ENCODE measurements at regions not wholly inside any gene's neighbourhood (a gene's known extent, or its start where the extent isn't known, plus 50 kb on each side); places are given as distances from the start of the nearest gene placed in this dataset.

- Histone ChIP-seq H3K4me1 (peaks cover 0 to 2% (median 0%) of the 10 kb centered on the region in 4 donors), H3K27ac (no peak overlapping the region), H3K36me3 (no peaks in the 10 kb centered on the region), H3K27me3 (no peaks in the 10 kb centered on the region), H3K4me3 (no peak overlapping the region), H3K9me3 (no peaks in the 10 kb centered on the region)
- WGBS, 2 donors (ENCODE audit: low coverage in 1 of 2): 62 to 74% methylated on average over 3 of the region's 3 CpGs
- intact Hi-C loops (cut with DNase I; ENCODE audit: low total_unique reads): no loop called here
- TF ChIP-seq POLR2A (IDR thresholded peaks at IDR 0.05) (no peak), POLR2AphosphoS5 (IDR thresholded peaks at IDR 0.05) (no peak), EP300 (IDR thresholded peaks at IDR 0.05; ENCODE audit: low read depth) (no peak), CTCF (IDR thresholded peaks at IDR 0.05) (no peak)
- DNase-seq: no peak
- in situ Hi-C loops (cut with MboI; ENCODE audit: low pct_ligation_motif_present in 1 of 4, low pct_unique_long_range_greater_than_20kb in 1 of 4, low sequenced_read_pairs in 3 of 4): no loop called here
These were observed 274.4 kb upstream of the SLC14A2 start for GRCh38 chr18:45340884-45341283.

DNA sequence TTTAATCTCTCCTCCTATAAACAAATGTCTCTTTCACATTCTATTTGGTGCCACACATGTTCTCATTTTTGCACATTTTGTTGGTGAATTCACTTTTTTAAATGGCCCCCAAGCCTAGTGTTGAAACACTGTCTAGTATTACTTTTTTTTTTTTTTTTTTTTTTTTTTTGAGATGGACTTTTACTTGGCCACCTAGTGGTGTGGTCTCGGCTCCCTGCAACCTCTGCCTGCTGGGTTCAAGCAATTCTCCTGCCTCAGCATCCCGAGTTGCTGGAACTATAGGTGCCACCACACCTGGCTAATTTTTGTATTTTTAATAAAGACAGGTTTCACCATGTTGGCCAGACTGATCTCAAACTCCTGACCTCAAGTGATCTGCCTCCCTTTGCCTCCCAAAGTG lies 273.8 kb upstream of the SLC14A2 start:
- intact Hi-C loops (cut with DNase I; ENCODE audit: low total_unique reads) (no loop called here), in situ Hi-C loops (cut with MboI; ENCODE audit: low pct_ligation_motif_present in 1 of 4, low pct_unique_long_range_greater_than_20kb in 1 of 4, low sequenced_read_pairs in 3 of 4) (no loop called here)
- H3K27ac ChIP-seq: no peak overlapping the region
- 52 to 76% methylated on average over 2 of the region's 2 CpGs for WGBS, 2 donors (ENCODE audit: low coverage in 1 of 2)
- TF ChIP-seq EP300 (IDR thresholded peaks at IDR 0.05; ENCODE audit: low read depth) (no peak), POLR2AphosphoS5 (IDR thresholded peaks at IDR 0.05) (no peak), CTCF (IDR thresholded peaks at IDR 0.05) (no peak), POLR2A (IDR thresholded peaks at IDR 0.05) (no peak)
- DNase-seq: no peak
- H3K27me3 ChIP-seq: no peaks in the 10 kb centered on the region
- H3K4me3 ChIP-seq: no peak overlapping the region
- no peaks in the 10 kb centered on the region for H3K36me3 ChIP-seq
- H3K4me1 ChIP-seq: no peaks in the 10 kb centered on the region
- no peaks in the 10 kb centered on the region for H3K9me3 ChIP-seq

- Histone ChIP-seq H3K9me3 (no peaks in the 10 kb centered on the region), H3K27me3 (no peaks in the 10 kb centered on the region), H3K27ac (no peak overlapping the region), H3K4me3 (no peak overlapping the region), H3K4me1 (no peaks in the 10 kb centered on the region), H3K36me3 (no peaks in the 10 kb centered on the region)
- in situ Hi-C loops (cut with MboI; ENCODE audit: low pct_ligation_motif_present in 1 of 4, low pct_unique_long_range_greater_than_20kb in 1 of 4, low sequenced_read_pairs in 3 of 4): no loop called here
- 60 to 65% methylated on average over 2 to 3 of the region's 3 CpGs for whole genome bisulfite sequencing, 2 donors (ENCODE audit: low coverage in 1 of 2)
- no peak for DNase-seq
- intact Hi-C loops (cut with DNase I; ENCODE audit: low total_unique reads): no loop called here
- TF ChIP-seq POLR2A (IDR thresholded peaks at IDR 0.05): no peak
- TF ChIP-seq CTCF (IDR thresholded peaks at IDR 0.05): no peak
- no peak for TF ChIP-seq POLR2AphosphoS5 (IDR thresholded peaks at IDR 0.05)
- TF ChIP-seq EP300 (IDR thresholded peaks at IDR 0.05; ENCODE audit: low read depth): no peak
These were observed 273.1 kb upstream of the SLC14A2 start for GRCh38 chr18:45342166-45342565.

DNA sequence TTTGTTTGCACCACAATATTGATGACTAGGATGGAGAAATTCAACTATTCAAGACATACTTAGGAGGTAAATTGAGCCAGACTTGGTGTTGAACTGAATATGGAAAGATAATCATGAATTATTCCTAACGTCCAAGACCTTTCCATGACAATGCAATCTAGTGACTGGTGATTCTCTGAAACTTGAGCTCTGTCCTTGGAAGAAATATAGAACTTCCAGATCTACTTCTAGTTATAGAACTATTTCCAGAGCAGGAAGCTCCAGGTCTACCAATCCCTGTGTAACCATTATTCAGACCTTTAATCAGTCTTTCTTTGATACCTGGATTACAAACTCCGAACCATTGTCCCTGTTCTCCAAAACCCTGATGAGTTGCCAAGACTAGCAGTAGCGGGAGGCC lies 272.6 kb upstream of the SLC14A2 start:
- Histone ChIP-seq H3K4me1 (no peaks in the 10 kb centered on the region), H3K27me3 (no peaks in the 10 kb centered on the region), H3K4me3 (no peak overlapping the region), H3K36me3 (no peaks in the 10 kb centered on the region), H3K9me3 (no peaks in the 10 kb centered on the region), H3K27ac (no peak overlapping the region)
- in situ Hi-C loops (cut with MboI; ENCODE audit: low pct_ligation_motif_present in 1 of 4, low pct_unique_long_range_greater_than_20kb in 1 of 4, low sequenced_read_pairs in 3 of 4) (no loop called here), intact Hi-C loops (cut with DNase I; ENCODE audit: low total_unique reads) (no loop called here)
- TF ChIP-seq POLR2A (IDR thresholded peaks at IDR 0.05) (no peak), CTCF (IDR thresholded peaks at IDR 0.05) (no peak), POLR2AphosphoS5 (IDR thresholded peaks at IDR 0.05) (no peak), EP300 (IDR thresholded peaks at IDR 0.05; ENCODE audit: low read depth) (no peak)
- no peak for DNase-seq
- 50 to 84% methylated on average over 1 to 3 of the region's 3 CpGs for WGBS, 2 donors (ENCODE audit: low coverage in 1 of 2)

All from transverse colon (tissue), 4 donors.